Progenitor cell of endocrine pancreas (in vitro differentiated cells): ENCODE measurements at regions not wholly inside any gene's neighbourhood (a gene's known extent, or its start where the extent isn't known, plus 50 kb on each side); places are given as distances from the start of the nearest gene placed in this dataset.
"Not testable (repeated sequence)": the region's sequence is repeated elsewhere in the genome, so short reads cannot be mapped to it uniquely, and the experiment has no call there.

ENCODE experiments used
- DNase-seq: peaks from one replicate; pipeline ENCODE4 v3.0.0; 2021; ENCODE audit warnings: low spot score; ENCODE audit not compliant: unreplicated experiment
- H3K27ac Mint-ChIP-seq: 2 replicates; pipeline ENCODE4 v1.8.0; 2021; ENCODE audit warnings: mild to moderate bottlenecking, moderate library complexity, mixed read lengths
- H3K27me3 Mint-ChIP-seq: 2 replicates; pipeline ENCODE4 v1.8.0; 2021; ENCODE audit warnings: mixed read lengths
- H3K36me3 Mint-ChIP-seq: 2 replicates; pipeline ENCODE4 v1.8.0; 2022; ENCODE audit warnings: mixed read lengths; ENCODE audit not compliant: insufficient read depth
- H3K4me1 Mint-ChIP-seq: 2 replicates; pipeline ENCODE4 v1.8.0; 2021; ENCODE audit warnings: low read depth, mixed read lengths
- H3K4me3 Mint-ChIP-seq: 2 replicates; pipeline ENCODE4 v1.8.0; 2021; ENCODE audit warnings: low read depth, mild to moderate bottlenecking, moderate library complexity, mixed read lengths
- H3K9me3 Mint-ChIP-seq: 2 replicates; pipeline ENCODE4 v1.8.0; 2021; ENCODE audit warnings: low read depth, mixed read lengths
- CTCF ChIP-seq: fragments of 200-600 bp; sonication (generic); IDR thresholded peaks from one replicate; pipeline ENCODE4 v1.5.0; 2021; ENCODE audit warnings: antibody characterized with exemption, mild to moderate bottlenecking; ENCODE audit not compliant: unreplicated experiment

GRCh38 chr6:76768556-76768955 is 694.7 kb downstream of the HTR1B start:
- H3K4me1 Mint-ChIP-seq: no peaks in the 10 kb centered on the region
- no peak overlapping the region for H3K4me3 Mint-ChIP-seq
- no peaks in the 10 kb centered on the region for H3K27me3 Mint-ChIP-seq
- no peak for DNase-seq
- peaks cover 6% of the 10 kb centered on the region for H3K9me3 Mint-ChIP-seq
- TF ChIP-seq CTCF: no peak
- H3K36me3 Mint-ChIP-seq: no peaks in the 10 kb centered on the region
- no peak overlapping the region for H3K27ac Mint-ChIP-seq

GRCh38 chr6:76764057-76764456 is 691.6 kb upstream of the IMPG1 start:
- Mint-ChIP-seq H3K27me3 (no peaks in the 10 kb centered on the region), H3K4me3 (no peak overlapping the region), H3K36me3 (no peaks in the 10 kb centered on the region), H3K27ac (no peak overlapping the region), H3K4me1 (no peaks in the 10 kb centered on the region), H3K9me3 (peaks cover 3% of the 10 kb centered on the region)
- no peak for DNase-seq
- no peak for TF ChIP-seq CTCF

GRCh38 chr6:76752841-76753240 is 680.4 kb upstream of the IMPG1 start:
- no peak for DNase-seq
- no peaks in the 10 kb centered on the region for H3K4me1 Mint-ChIP-seq
- TF ChIP-seq CTCF: no peak
- no peak overlapping the region for H3K4me3 Mint-ChIP-seq
- no peaks in the 10 kb centered on the region for H3K27me3 Mint-ChIP-seq
- no peaks in the 10 kb centered on the region for H3K36me3 Mint-ChIP-seq
- H3K9me3 Mint-ChIP-seq: no peaks in the 10 kb centered on the region
- H3K27ac Mint-ChIP-seq: no peak overlapping the region

GRCh38 chr6:76745388-76745787 is 672.9 kb upstream of the IMPG1 start:
- not testable (repeated sequence) for DNase-seq, H3K4me3 Mint-ChIP-seq, H3K27ac Mint-ChIP-seq, H3K36me3 Mint-ChIP-seq, H3K9me3 Mint-ChIP-seq, H3K4me1 Mint-ChIP-seq, H3K27me3 Mint-ChIP-seq

- H3K4me1 Mint-ChIP-seq, H3K27ac Mint-ChIP-seq, DNase-seq, H3K27me3 Mint-ChIP-seq, H3K36me3 Mint-ChIP-seq, H3K9me3 Mint-ChIP-seq, H3K4me3 Mint-ChIP-seq: not testable (repeated sequence)
These were observed 671.8 kb upstream of the IMPG1 start for GRCh38 chr6:76744151-76744720.

GRCh38 chr6:76742919-76743318 is 670.5 kb upstream of the IMPG1 start:
- no peaks in the 10 kb centered on the region for H3K27me3 Mint-ChIP-seq
- no peak for TF ChIP-seq CTCF
- H3K4me3 Mint-ChIP-seq: no peak overlapping the region
- H3K36me3 Mint-ChIP-seq: no peaks in the 10 kb centered on the region
- DNase-seq: no peak
- H3K9me3 Mint-ChIP-seq: no peaks in the 10 kb centered on the region
- no peak overlapping the region for H3K27ac Mint-ChIP-seq
- no peaks in the 10 kb centered on the region for H3K4me1 Mint-ChIP-seq
